ENCODE measurements at regions not wholly inside any gene's neighbourhood (a gene's known extent, or its start where the extent isn't known, plus 50 kb on each side); places are given as distances from the start of the nearest gene placed in this dataset.

DNA sequence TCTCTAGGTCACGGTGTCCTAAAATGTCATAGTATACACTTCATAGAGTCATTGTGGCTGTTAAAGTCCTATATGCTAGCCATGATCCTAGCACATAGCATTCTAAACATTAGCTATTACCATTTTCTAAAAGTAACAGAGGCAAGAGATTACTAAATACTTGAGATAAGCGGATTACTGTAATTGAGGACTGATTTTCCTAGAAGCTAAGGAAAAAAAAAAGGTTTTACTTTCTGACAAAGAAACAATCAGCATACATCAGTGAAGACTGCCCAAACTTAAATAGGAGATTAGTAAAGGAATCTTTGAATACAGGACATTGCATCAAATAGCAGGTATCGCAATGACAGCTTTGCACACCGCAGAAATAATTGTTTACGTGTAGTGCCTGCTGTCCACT is 91.3 kb upstream of the HNRNPU start:
- no peak for TF ChIP-seq FOXA1 (IDR thresholded peaks at IDR 0.05)
- TF ChIP-seq LEF1 (IDR thresholded peaks at IDR 0.05; ENCODE audit: borderline replicate concordance) = no peak
- no peak for TF ChIP-seq PKNOX1 (IDR thresholded peaks at IDR 0.05)
- TF ChIP-seq FOXK2 (IDR thresholded peaks at IDR 0.05) = no peak
- TF ChIP-seq BHLHE40 (IDR thresholded peaks at IDR 0.05; ENCODE audit: borderline replicate concordance) = no peak
- TF ChIP-seq SP1 (IDR thresholded peaks at IDR 0.05) = no peak
- TF ChIP-seq FOXM1 (IDR thresholded peaks at IDR 0.05; ENCODE audit: borderline replicate concordance) = no peak
- TF ChIP-seq ELF4 (IDR thresholded peaks at IDR 0.05) = no peak
- TF ChIP-seq TARDBP (IDR thresholded peaks at IDR 0.05) = no peak
- no peak for TF ChIP-seq HDGF (IDR thresholded peaks at IDR 0.05; ENCODE audit: borderline replicate concordance)
- no peak for TF ChIP-seq SUZ12 (IDR thresholded peaks at IDR 0.05)

Measured in HEK293T (cell line).